HG03521 (cell line): ENCODE measurements at regions not wholly inside any gene's neighbourhood (a gene's known extent, or its start where the extent isn't known, plus 50 kb on each side); places are given as distances from the start of the nearest gene placed in this dataset.
A peak's percentile ranks its signal among the peaks of the same experiment; 100 is the strongest.

Source experiments
- ATAC-seq: cut with Tn5 transposase; IDR thresholded peaks from one replicate; pipeline ENCODE4 v1.9.1; 2021; ENCODE audit warnings: mild to moderate bottlenecking, moderate library complexity; ENCODE audit not compliant: unreplicated experiment

DNA sequence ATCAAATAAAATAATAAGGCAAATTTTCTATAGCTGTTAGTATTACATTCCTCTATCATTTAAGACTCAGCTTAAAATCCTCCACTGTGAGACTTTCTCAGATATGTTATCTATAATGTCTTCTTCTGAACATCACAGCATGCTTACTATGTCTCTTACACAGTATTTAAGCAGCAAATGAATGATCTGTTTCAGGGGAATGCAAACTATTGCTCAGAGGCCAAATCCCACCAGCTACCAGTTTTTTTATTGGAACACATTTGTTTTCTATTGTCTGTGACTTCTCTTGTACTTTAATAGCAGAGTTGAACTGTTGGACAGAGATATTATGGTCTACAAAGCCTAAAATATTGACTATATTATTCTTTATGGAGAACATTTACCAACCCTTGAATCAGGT, 59.6 kb downstream of the C3orf38 start:
- ATAC-seq: no peak

DNA sequence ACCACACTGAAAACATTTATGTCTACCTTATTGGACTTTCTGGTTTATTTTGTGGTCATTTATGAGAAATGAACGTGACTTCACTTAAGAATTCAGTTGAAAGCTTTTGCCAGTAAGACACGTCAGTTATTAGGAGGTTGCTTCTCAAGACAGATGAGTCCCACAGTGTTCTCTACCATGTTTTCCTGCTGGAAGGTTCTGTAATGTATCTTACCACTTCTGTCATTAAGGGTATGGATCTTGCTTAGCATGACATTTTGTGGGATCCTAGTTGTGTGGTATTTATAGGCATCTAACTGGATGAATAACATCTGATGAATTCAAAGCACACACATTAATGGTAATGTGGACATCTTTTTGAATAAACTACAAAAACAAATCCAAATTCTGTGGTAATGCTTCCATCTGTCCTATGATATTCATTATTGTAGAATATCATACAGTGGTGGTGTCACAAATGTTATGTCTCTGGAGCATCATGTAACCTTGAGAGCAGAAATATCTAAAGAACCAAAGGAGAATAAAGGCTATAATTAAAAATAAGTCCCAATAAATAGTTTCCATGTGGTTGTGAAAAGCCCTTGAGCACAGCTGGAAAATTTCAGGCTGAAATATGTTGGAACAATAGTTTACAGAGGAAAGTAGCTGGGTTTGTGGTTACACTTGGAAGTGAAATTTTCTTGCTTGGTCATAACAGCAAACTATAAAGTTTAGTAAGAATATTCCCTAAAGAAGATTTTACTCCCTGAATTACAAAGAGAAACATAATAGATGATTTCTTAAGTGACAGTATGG, 61.5 kb downstream of the C3orf38 start:
- ATAC-seq: no peak

DNA sequence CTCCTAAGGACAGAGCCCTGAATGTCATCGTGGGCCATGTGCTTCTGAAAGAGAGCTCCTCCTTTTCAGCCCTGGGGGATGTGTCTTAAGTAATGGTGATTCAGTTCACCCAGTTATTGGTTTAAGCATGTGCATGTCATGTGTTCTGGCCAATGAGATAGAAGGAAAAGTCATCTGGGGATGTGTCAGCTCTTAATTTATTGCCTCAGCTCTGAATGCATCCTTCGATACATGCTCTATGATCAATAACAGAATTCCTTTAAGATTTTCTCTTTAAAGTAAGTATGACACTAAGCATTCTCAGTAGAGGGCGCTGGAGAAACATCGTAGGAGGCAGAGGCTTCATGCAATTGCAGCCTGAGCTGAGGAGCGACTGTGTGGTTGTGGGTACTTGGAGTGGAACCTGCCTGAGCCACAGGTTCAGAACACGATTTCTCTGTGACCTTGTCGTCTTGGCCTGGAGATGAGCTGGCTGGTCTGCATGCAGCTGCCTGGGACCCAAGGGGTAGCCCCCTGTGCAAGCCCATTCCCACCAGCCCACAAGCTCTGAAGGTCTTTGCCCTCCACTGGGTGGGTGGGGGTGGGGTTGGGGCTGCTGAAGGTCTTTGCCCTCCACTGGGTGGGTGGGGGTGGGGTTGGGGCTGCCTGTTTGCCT, 69.5 kb downstream of the C3orf38 start:
- ATAC-seq: peak; percentile 74

DNA sequence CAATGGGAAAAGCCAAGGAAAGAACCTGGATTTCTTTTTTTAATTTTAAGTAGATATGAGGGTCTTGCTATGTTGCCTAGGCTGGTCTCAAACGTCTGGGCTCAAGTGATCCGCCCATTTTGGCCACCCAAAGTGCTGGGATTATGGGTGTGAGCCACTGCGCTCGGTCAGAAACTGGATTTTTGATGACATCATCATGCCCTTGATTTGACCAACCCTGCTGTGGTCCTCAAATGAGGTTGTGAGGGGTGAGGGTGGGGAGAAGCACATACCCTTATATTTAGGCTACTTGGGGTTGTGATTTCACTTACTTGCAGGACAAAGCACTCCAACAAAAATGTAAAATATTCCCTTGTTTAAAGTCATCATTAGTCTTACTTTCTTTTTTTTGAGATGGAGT, 70.4 kb downstream of the C3orf38 start:
- ATAC-seq: no peak

DNA sequence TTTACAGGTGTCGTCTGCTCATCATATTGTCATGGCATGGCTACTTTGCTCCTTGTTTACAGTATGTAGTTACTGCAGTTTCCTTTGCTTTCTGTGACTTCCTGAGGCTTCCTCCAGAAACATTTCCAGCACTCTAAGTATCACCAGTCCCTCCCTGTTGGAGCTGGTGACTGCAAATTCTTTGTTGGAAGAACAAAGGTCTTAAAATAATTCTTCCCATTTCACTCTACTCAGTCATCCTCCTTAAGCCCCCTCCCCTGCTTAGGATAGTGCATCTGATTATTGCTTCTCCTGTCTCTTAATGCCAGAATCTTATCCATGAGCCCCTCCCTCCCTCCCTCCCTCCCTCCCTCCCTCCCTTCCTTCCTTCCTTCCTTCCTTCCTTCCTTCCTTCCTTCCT, 72.0 kb downstream of the C3orf38 start:
- ATAC-seq: no peak

DNA sequence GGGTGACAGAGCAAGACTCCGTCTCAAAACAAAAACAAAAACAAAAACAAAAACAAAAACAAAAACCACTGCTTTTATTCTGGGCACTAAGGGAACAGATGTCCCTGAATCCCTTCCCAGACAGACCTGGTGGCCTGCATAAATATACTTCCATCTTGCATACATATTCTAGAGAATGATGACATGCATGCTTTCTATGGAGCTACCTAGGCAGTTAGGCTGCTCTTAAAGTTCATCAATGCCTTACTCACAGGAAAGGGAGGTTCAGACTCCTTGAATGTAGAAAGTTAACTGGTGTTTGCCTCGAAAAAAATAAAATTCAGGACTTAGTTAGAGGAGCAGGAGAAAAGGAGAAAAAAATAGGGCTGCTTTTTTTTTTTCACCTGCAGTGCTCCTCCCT, 72.6 kb downstream of the C3orf38 start:
- ATAC-seq: no peak

DNA sequence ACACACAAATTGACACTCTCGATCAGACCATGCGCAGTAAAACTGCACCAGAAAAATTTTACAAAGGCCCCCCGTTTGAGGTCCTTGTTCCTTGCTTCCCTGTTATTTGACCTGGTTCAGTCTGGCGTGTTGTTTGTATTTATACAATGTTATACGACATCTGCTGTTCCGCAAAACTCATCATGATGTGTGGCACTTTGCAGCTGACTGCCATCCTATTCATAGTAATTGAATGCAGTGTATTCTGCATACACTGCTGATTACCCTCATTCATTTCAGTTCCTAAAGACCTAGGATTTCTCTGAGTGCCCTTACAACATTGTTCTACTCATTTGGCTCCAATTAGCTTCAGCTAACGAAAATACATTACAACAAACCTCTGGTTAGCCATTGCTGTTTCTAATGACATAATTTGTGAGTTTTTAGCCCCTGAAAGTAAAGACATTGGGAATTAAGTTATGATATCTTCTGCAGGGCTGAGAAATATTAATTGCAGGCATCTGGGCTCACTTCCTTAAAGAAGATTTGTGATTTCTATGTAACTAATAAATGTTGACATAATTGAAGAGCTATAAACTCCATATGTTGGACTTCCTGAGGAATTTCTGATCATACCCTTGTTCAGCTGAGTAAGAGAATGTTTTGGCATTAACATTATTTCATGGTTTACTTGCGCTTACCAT, 75.7 kb downstream of the C3orf38 start:
- no peak for ATAC-seq

DNA sequence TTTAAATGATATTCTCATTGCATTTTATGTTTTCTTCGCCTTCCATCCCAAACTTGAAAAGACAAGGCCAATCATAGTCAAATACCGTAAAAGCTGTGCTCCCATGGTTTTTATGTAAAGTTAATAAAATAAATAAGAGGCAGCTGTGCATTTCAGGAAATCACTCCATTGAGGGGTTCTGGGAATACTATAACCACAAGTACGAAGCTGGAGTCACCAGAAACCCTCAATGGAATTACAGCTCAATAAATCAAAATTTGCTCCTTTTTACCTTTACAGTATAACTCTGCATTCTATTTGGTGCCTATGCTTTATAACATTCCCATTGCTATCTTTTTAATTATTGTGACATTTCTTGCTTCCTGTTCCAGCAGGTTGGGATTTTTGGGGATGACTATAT, 77.2 kb downstream of the C3orf38 start:
- no peak for ATAC-seq

DNA sequence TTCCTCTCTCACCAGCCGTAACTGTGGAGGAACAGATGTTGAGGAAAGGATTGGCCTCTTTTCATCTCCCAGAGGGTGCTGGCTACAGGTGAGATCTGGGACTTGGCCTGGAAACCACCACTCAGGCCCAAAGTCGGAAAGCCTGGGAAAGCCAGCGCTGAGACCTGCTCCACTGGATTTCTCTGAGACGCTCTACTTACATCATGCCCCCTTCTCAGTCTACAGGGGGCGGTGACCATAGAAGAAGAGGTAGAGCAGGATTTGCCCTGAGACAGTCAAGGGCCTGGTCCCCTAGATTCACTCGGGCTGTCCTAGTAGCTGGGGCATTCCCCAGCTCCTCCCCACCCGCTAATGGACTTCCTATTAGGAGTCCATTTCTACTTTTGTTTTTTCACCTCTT, 80.9 kb downstream of the C3orf38 start:
- ATAC-seq: no peak

DNA sequence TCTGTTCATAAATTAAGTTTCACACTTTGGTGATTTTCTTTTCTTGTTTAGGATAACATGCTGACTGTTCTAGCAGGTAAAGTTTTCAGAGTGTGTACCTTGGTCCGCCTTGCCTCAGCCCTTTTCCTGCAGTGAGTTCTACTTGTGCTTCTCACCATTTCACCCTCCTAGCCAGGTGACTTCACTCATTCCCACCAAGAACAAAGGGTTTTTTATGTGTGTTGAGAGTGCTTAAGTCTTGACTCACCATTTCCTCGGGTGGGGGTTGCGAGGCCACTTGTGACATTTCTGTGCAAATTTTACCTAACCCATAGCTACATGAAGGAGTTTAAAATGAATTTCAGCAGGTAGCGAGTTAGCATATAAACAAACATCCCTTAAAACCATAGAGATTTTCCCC, 81.4 kb downstream of the C3orf38 start:
- ATAC-seq: no peak

DNA sequence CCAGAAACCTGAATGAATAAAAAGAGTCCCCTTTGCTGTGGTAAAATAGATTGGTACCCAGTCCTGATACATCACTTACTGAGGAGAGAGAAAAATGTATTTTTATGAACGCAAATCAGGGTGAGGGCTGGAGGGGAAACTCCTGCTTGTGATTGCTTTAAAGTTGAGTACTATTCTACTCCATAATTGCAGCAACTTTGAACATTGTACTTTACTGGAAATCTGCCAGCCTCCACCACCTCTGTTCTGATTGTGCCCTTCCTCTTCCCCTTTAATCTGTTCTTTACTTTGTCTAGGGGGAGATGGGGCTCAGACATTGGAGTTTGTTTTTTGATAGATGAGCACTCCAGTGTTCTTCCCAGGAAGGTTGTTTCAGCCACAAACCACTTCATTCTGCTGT, 81.9 kb downstream of the C3orf38 start:
- ATAC-seq: no peak

DNA sequence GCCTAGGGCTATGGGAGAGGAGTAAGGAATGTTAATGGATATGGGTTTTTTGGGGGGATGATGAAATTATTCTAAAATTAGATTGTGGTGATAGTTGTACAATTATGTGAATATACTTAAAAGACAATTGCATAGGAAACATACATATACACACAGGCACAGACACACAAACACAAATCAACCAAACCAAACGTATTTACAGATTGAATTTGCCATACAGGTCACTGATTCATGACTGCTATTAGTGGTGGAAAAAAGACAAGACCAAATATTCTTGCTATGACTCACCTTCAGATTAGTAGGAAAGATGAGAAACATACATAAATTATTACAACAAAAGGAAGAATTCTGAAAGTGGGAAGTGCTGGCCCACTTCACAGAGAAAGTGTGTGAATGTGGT, 85.3 kb downstream of the C3orf38 start:
- no peak for ATAC-seq

DNA sequence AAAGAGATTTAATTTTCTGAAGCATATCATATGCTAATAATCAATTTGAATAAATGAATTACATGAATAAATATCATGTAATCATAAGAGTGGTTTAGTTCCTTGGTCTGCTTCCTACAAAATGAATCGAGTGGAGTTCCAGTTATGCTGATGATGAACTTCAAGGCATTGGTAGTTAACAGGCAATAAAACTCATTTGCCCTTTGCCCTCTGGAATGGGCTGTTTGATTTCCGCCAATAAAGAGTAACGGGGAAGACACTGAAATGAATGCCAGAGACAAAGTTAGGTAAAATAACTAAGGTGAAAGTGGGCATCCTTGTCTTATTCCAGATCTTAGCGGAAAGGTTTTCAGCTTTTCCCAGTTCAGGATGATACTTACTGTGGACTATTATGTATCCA, 90.1 kb downstream of the C3orf38 start:
- no peak for ATAC-seq

DNA sequence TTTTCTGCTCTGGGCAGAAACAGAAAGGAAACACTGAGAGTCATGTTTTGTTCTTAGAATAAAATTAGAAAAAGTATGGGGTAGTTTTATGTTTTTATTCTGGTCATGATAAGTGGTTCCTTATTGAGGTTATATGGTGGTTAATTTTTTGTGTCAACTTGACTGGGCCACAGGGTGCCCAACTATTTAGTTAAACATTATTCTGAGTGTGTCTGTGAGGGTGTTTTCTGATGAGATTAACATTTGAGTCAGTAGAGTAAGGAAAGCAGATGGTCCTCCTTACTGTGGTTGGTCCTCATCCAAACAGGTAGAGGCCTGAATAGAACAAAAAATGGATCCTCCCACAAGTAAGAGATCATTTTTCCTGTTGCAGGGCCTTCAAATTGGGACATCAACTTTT, 98.9 kb downstream of the C3orf38 start:
- no peak for ATAC-seq

DNA sequence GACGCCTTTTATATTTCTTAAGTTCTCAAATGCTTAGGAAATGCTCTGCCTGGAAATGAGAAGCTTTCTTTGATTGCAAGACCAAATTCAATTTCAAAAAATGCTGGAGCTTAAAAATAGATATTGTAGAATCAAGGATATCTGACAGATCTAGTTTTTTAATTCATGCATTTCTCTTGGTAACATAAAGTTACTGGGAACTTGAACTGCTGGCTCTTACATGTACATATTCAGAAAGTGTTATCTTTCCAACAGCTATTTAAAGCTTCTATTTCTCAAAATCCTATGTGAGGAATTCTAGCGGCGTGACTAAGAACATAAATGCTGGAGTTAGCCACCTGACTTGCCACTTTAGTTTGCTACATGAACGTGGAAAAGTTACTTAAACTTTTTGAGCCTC, 109.3 kb downstream of the C3orf38 start:
- no peak for ATAC-seq

DNA sequence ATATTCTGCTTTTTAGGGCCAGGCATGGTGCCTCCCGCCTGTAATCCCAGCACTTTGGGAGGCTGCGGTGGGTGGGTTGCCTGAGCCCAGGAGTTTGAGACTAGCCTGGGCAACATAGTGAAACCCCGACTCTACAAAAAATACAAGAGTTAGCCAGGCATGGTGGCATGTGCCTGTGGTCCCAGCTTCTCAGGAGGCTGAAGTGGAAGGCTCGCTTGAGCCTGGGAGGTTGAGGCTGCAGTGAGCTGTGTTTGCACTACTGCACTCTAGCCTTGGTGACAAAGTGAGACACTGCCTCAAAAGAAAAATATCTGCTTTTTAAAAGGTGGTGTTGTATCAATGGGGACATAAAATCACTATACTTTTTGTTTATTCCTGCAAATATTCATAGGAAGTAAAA, 112.8 kb downstream of the C3orf38 start:
- ATAC-seq: no peak

DNA sequence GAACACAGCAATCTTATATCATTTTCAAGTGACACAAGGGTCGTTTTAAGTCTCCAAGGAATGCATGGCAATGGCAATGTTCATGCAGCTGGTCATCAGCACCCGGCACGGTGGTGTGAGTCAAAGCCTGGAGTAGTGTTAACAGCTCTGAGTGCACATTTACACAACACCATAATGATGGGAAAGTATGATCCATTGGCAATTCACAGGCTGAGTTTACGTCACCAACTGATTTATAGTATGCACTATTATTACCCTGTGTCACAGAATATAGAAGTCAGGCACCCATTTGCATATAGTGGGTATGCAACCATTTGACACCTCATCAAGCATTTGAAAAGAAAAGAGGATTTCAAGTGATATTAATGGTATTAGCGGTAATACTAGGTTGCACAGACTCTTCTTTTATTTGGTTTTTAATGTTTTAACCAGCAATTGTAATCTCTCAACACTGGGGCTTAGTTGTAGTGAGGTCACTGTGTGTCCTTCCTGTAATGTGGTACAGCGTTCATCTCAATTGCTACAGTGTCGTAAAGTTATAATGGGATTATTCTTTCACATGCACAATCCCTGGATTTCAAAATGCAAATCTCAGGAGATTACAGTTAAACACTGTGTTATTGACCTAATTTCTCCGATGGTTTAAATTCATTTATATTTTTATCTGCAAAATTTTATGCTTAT, 113.8 kb downstream of the C3orf38 start:
- ATAC-seq: no peak

DNA sequence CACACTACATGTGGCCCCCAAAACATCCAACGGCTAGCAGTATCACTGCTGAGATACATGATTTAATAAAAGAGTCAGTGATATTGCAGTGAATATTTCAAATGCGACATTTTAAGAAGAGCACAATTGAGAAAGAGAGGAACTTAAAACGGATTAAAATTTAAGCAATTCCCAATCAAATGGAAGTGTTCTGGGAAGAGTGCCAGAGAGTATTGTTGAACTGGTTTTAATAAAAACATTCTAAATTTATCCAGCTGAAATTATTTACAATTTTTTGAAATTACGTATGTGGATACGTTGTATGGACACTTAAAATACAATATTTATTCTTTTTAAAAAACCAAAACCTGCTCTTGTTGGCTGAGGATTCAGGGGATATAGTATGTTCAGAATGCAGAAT, 117.7 kb downstream of the C3orf38 start:
- ATAC-seq: no peak

DNA sequence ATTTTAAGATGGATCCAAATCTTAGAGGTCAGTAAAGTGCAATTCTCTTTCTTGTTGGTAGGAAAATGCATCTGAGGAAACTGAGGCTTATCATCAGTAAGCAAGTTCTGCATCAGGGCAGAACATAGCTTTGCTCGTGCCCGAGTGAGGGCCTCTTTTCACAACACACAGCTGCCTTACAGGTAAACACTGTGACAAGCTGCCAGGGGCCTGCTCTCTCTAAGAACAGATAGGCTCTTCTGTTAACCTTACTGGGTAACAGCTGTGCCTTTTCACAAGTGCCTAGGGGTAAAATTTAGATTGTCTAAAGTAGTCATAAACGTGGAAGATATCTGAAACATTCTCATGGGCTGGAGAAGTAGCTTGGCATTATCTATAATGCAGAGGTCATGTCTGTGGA, 118.1 kb downstream of the C3orf38 start:
- no peak for ATAC-seq

DNA sequence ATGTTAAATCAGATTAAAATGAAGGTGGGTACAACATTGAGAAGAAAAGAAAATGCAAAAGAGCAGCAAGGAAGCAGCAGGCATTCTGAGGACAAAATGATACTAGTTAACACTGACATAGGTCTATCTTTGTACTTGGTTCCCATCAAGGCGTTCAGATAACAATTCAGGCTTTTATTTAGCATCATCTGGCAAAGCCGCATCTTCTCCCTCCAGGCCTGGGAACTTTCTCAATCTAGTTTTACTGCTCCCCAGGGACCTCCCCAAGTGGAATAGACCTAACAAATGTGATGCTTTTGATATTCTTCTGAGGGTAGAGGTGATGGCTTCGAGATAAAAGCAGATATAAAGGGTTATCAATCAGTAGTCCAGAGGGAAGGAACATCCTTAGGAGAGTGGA, 130.6 kb downstream of the C3orf38 start:
- ATAC-seq: no peak

DNA sequence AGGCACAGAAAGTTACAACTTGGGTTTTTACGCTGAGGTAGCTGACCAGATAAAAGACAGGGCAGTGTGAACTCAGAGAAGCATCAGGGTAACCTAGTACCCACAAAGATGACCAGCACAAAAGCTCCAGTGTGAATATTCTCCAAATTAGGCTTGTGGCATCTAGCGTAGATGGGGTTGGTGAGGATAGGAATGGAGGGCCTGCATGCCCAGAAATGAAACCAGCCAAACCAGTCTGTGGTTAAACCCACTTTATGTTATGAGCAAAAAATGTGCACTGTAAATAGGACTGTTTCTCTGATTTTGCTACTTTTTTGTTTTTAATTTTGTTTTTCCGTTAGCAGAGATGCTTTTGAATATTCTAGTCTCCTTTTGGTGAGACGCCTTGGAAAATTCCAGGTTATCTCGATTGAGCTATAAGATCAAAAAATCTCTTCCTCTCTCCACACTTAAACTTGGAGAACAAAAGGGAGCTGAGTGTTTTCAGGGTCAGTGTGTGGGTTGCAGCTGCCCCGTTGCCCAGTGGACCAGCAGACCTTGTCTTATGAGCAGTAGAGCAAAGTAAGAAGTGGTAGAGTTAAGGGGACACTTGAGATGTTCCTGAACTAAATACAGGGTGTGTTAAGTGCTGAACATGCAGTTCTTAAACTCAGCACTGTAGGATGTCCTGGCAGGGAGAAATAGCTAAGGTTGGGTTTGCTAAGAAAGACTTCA, 132.9 kb downstream of the C3orf38 start:
- no peak for ATAC-seq
